Endothelial cell of umbilical vein (primary cell): ENCODE measurements at regions not wholly inside any gene's neighbourhood (a gene's known extent, or its start where the extent isn't known, plus 50 kb on each side); places are given as distances from the start of the nearest gene placed in this dataset.

Experiments used
- BruUV-seq: library from RNA; stranded (reverse); fragments of 400-500 nt; replicated peaks from 2 replicates; lab custom pipeline; 2021; lab: Mats Ljungman, UMichigan
- CTCF ChIA-PET: fragments of 300-600, 350-600 bp; sonication (Branson Sonifier 250); formaldehyde crosslinking; loops from one replicate; lab custom pipeline; 2021; ENCODE audit warnings: antibody characterized with exemption, inconsistent platforms; lab: Charles Lee
- POLR2A ChIA-PET: fragments of 300-600, 350-600 bp; sonication (Branson Sonifier 250); formaldehyde crosslinking; loops from one replicate; lab custom pipeline; 2021; ENCODE audit warnings: antibody characterized with exemption, inconsistent platforms; lab: Charles Lee
- DNase-seq: peaks from one replicate; pipeline ENCODE4 v3.0.0-alpha.2; 2011; ENCODE audit warnings: low read depth, low spot score
- FAIRE-seq: peaks from 2 replicates; lab custom pipeline; 2011; peaks lifted over from hg19 to GRCh38; lab: Jason Lieb, UNC
- H2AFZ ChIP-seq: 2 replicates; pipeline ENCODE4 v1.6.0; 2012; ENCODE audit warnings: low read depth, low read length, control low read depth, inconsistent platforms
- H3K27ac ChIP-seq: 2 replicates; pipeline ENCODE4 v1.5.1; 2011; ENCODE audit warnings: low read depth, mild to moderate bottlenecking, control low read depth, low read length, moderate library complexity; ENCODE audit not compliant: insufficient read depth
- H3K27me3 ChIP-seq, 2 experiments: 2 replicates each; pipeline versions ENCODE4 v1.6.0 to v1.6.1; 2011; ENCODE audit warnings: low read length in 2 of 2, mixed read lengths in 1 of 2; ENCODE audit not compliant: control insufficient read depth in 2 of 2, insufficient read depth in 2 of 2
- H3K36me3 ChIP-seq, 2 experiments: 2 replicates in 1 of 2; 3 replicates in 1 of 2; pipeline ENCODE4 v1.5.1; 2011; ENCODE audit warnings: low read length in 2 of 2, mild to moderate bottlenecking in 1 of 2, moderate library complexity in 1 of 2; ENCODE audit not compliant: control insufficient read depth in 2 of 2, insufficient read depth in 2 of 2; ENCODE audit errors: extremely low read depth in 1 of 2
- H3K4me1 ChIP-seq: 3 replicates; pipeline ENCODE4 v1.5.1; 2011; ENCODE audit warnings: mild to moderate bottlenecking, low read length; ENCODE audit not compliant: control insufficient read depth, insufficient read depth; ENCODE audit errors: extremely low read depth
- H3K4me2 ChIP-seq: 2 replicates; pipeline ENCODE4 v1.6.1; 2011; ENCODE audit warnings: low read length, control low read depth, mixed read lengths; ENCODE audit not compliant: insufficient read depth
- H3K4me3 ChIP-seq, 3 experiments: fragments of 200-600 bp in 1 of 3; sonication (generic), shearing (Covaris generic) in 1 of 3; replicated peaks in 1 of 3; 2 replicates each; pipeline ENCODE4 v1.5.1; 2011 to 2016; ENCODE audit warnings: control low read depth in 3 of 3, low read length in 3 of 3, mild to moderate bottlenecking in 2 of 3, inconsistent platforms in 1 of 3, low read depth in 1 of 3, moderate library complexity in 1 of 3; ENCODE audit not compliant: insufficient read depth in 1 of 3
- H3K79me2 ChIP-seq: 2 replicates; pipeline ENCODE4 v1.6.0; 2012; ENCODE audit warnings: low read length, inconsistent platforms; ENCODE audit not compliant: control insufficient read depth, insufficient read depth
- H3K9ac ChIP-seq: replicated peaks from 2 replicates; pipeline ENCODE3; 2011; ENCODE audit warnings: low read length, control low read depth; ENCODE audit not compliant: insufficient read depth; ENCODE audit errors: extremely low read depth
- H3K9me1 ChIP-seq: replicated peaks from 3 replicates; pipeline ENCODE4 v1.6.0; 2011; ENCODE audit warnings: mild to moderate bottlenecking, low read length; ENCODE audit not compliant: control insufficient read depth, insufficient read depth; ENCODE audit errors: extremely low read depth
- H3K9me3 ChIP-seq: replicated peaks from 2 replicates; pipeline ENCODE4 v1.5.1; 2012; ENCODE audit warnings: low read length, inconsistent platforms; ENCODE audit not compliant: control insufficient read depth, insufficient read depth
- H4K20me1 ChIP-seq: replicated peaks from 2 replicates; pipeline ENCODE3; 2011; ENCODE audit warnings: mild to moderate bottlenecking, low read length; ENCODE audit not compliant: control insufficient read depth, insufficient read depth; ENCODE audit errors: extremely low read depth
- CTCF ChIP-seq, 2 donors: IDR thresholded peaks; 1 replicate in 1 of 2; 2 replicates in 1 of 2; pipeline ENCODE4 v1.5.1; 2011; ENCODE audit warnings: low read length in 2 of 2, mild to moderate bottlenecking in 2 of 2, moderate library complexity in 2 of 2, control low read depth in 1 of 2, inconsistent platforms in 1 of 2, low read depth in 1 of 2; ENCODE audit not compliant: insufficient read depth in 1 of 2; ENCODE audit errors: extremely low read depth in 1 of 2
- EZH2 ChIP-seq: IDR thresholded peaks from 2 replicates; pipeline ENCODE4 v1.6.1; 2012; ENCODE audit warnings: borderline replicate concordance, low read depth, mild to moderate bottlenecking, moderate library complexity, low read length, inconsistent platforms; ENCODE audit not compliant: severe bottlenecking
- FOS ChIP-seq: IDR thresholded peaks from 2 replicates; pipeline ENCODE4 v1.6.1; 2011; ENCODE audit warnings: mild to moderate bottlenecking, low read length, moderate library complexity, borderline replicate concordance; ENCODE audit not compliant: insufficient read depth
- GATA2 ChIP-seq: IDR thresholded peaks from 2 replicates; pipeline ENCODE4 v1.7.0; 2011; ENCODE audit warnings: low read depth, mild to moderate bottlenecking, moderate library complexity, mixed read lengths, low read length; ENCODE audit not compliant: insufficient read length, insufficient read depth
- JUN ChIP-seq: IDR thresholded peaks from 2 replicates; pipeline ENCODE4 v1.6.1; 2011; ENCODE audit warnings: borderline replicate concordance, low read depth; ENCODE audit not compliant: insufficient read length, insufficient read depth
- MAX ChIP-seq: IDR thresholded peaks from 2 replicates; pipeline ENCODE4 v1.6.1; 2011; ENCODE audit not compliant: insufficient read depth, insufficient read length
- MYC ChIP-seq: IDR thresholded peaks from one replicate; pipeline ENCODE4 v1.6.1; 2011; ENCODE audit warnings: mild to moderate bottlenecking, low read depth, low read length
- POLR2A ChIP-seq: IDR thresholded peaks from 2 replicates; pipeline ENCODE4 v1.6.1; 2012; ENCODE audit warnings: low read depth, mild to moderate bottlenecking, control low read depth, low read length
- POLR2AphosphoS5 ChIP-seq: IDR thresholded peaks from 2 replicates; pipeline ENCODE4 v1.6.1; 2012; ENCODE audit warnings: low read depth, mild to moderate bottlenecking, control low read depth, low read length, moderate library complexity; ENCODE audit not compliant: insufficient read depth
- dilution Hi-C: fragments of 300-500 bp; cut with MboI; formaldehyde crosslinking; loops from one replicate; pipeline ENCODE4 v1.15.0; 2019; ENCODE audit warnings: low sequenced_read_pairs; ENCODE audit not compliant: extremely low pct_ligation_motif_present
- intact Hi-C: fragments of 100-400 bp; cut with micrococcal nuclease; formaldehyde crosslinking; loops from one replicate; pipeline ENCODE4 v1.10.0; 2022

GRCh38 chr13:105841286-105841685 is 694.2 kb downstream of the EFNB2 start:
- dilution Hi-C loops = no loop called here

More at GRCh38 chr13:105841286-105841685, 694.2 kb downstream of the EFNB2 start:
- Histone ChIP-seq H2AFZ (no peak overlapping the region), H3K79me2 (no peaks in the 10 kb centered on the region), H3K36me3 (no peaks in the 10 kb centered on the region), H3K4me2 (no peak overlapping the region), H3K9me1 (no peaks in the 10 kb centered on the region), H3K4me1 (no peaks in the 10 kb centered on the region), H3K27ac (no peak overlapping the region), H3K9me3 (no peaks in the 10 kb centered on the region), H4K20me1 (no peaks in the 10 kb centered on the region), H3K9ac (no peak overlapping the region), H3K27me3 (no peaks in the 10 kb centered on the region), H3K4me3 (no peak overlapping the region)
- ChIA-PET POLR2A (no interaction called here), CTCF (interaction anchor here (1.5 kb wide), 1 partner anchor 21 kb away, joined by 3 read pairs; no protein-coding TSS in a partner anchor)
- intact Hi-C loops = loop anchor here (10.0 kb wide), 1 partner anchor 694 kb away; the partner anchor contains the start of gene EFNB2
- TF ChIP-seq POLR2A (no peak), JUN (no peak), CTCF (IDR thresholded peaks at IDR 0.05; ENCODE audit: extremely low read depth in 1 of 2, insufficient read depth in 1 of 2, low read depth in 1 of 2, low read length in 2 of 2) (no peak), EZH2 (no peak), FOS (no peak), MYC (no peak), GATA2 (no peak), POLR2AphosphoS5 (no peak), MAX (no peak)
- FAIRE-seq (no peak), DNase-seq (no peak)
- no TSS peak for BruUV-seq
